H1 (cell line): ENCODE measurements at regions not wholly inside any gene's neighbourhood (a gene's known extent, or its start where the extent isn't known, plus 50 kb on each side); places are given as distances from the start of the nearest gene placed in this dataset.

ENCODE experiments used
- CTCF ChIA-PET: fragments of 300-600 bp; sonication (Branson Sonifier 250); formaldehyde crosslinking; loops from one replicate; lab custom pipeline; 2021; ENCODE audit not compliant: partially characterized antibody; lab: Charles Lee
- POLR2A ChIA-PET: fragments of 300-600 bp; sonication (Branson Sonifier 250); formaldehyde crosslinking; loops from one replicate; lab custom pipeline; 2021; ENCODE audit warnings: inconsistent platforms; ENCODE audit not compliant: partially characterized antibody; lab: Charles Lee
- DNase-seq, 2 experiments: peaks; one replicate each; pipeline versions ENCODE4 v3.0.0 to v3.0.0-alpha.2; 2010 to 2022; ENCODE audit warnings: low spot score in 2 of 2, low read depth in 1 of 2, mixed read lengths in 1 of 2
- FAIRE-seq: peaks from 2 replicates; lab custom pipeline; 2011; peaks lifted over from hg19 to GRCh38; lab: Jason Lieb, UNC
- H2AFZ ChIP-seq: 2 replicates; pipeline ENCODE4 v1.8.1; 2012; ENCODE audit warnings: low read length, inconsistent platforms
- H2AK5ac ChIP-seq: 2 replicates; pipeline ENCODE4 v1.6.1; 2013; ENCODE audit warnings: low read depth, low read length
- H2BK120ac ChIP-seq: replicated peaks from 2 replicates; pipeline ENCODE3; 2013; ENCODE audit warnings: low read depth, low read length, inconsistent platforms
- H2BK12ac ChIP-seq: 2 replicates; pipeline ENCODE4 v1.6.1; 2013; ENCODE audit warnings: low read depth, low read length
- H2BK15ac ChIP-seq: 2 replicates; pipeline ENCODE4 v1.6.1; 2013; ENCODE audit warnings: low read length
- H2BK20ac ChIP-seq: 2 replicates; pipeline ENCODE4 v1.6.1; 2013; ENCODE audit warnings: low read length
- H2BK5ac ChIP-seq: 2 replicates; pipeline ENCODE4 v1.6.1; 2013; ENCODE audit warnings: low read depth, low read length
- H3K14ac ChIP-seq: 2 replicates; pipeline ENCODE4 v1.6.1; 2013; ENCODE audit warnings: inconsistent platforms; ENCODE audit not compliant: insufficient read length
- H3K18ac ChIP-seq: 2 replicates; pipeline ENCODE4 v1.6.1; 2013; ENCODE audit warnings: low read length; ENCODE audit errors: extremely low read depth
- H3K23ac ChIP-seq: 2 replicates; pipeline ENCODE4 v1.6.1; 2013; ENCODE audit warnings: inconsistent platforms; ENCODE audit not compliant: insufficient read length
- H3K23me2 ChIP-seq: 2 replicates; pipeline ENCODE4 v1.6.1; 2013; ENCODE audit warnings: low read depth, low read length
- H3K27ac ChIP-seq: 2 replicates; pipeline ENCODE4 v1.6.1; 2011; ENCODE audit warnings: low read depth, low read length, inconsistent platforms
- H3K27me3 ChIP-seq, 4 experiments: replicated peaks in 1 of 4; 1 replicate in 1 of 4; 2 replicates in 3 of 4; pipeline versions ENCODE4 v1.6.1 to v1.8.1; 2011 to 2013; ENCODE audit warnings: low read length in 3 of 4, mild to moderate bottlenecking in 3 of 4, inconsistent platforms in 2 of 4, mixed read lengths in 2 of 4, moderate library complexity in 1 of 4; ENCODE audit not compliant: control insufficient read depth in 3 of 4, insufficient read depth in 3 of 4; ENCODE audit errors: extremely low read depth in 1 of 4
- H3K36me3 ChIP-seq, 4 experiments: 2 replicates each; pipeline versions ENCODE4 v1.6.1 to v1.8.1; 2011 to 2013; ENCODE audit warnings: mild to moderate bottlenecking in 4 of 4, low read length in 3 of 4, moderate library complexity in 2 of 4, control low read depth in 1 of 4, inconsistent platforms in 1 of 4; ENCODE audit not compliant: insufficient read depth in 4 of 4, control insufficient read depth in 2 of 4
- H3K4ac ChIP-seq: replicated peaks from 2 replicates; pipeline ENCODE3; 2013; ENCODE audit warnings: low read length, low read depth, mixed read lengths, inconsistent platforms; ENCODE audit not compliant: insufficient read length
- H3K4me1 ChIP-seq, 4 experiments: replicated peaks in 1 of 4; 1 replicate in 1 of 4; 2 replicates in 3 of 4; pipeline versions ENCODE4 v1.6.1 to v1.8.1; 2011 to 2013; ENCODE audit warnings: low read length in 3 of 4, inconsistent platforms in 2 of 4, mixed read lengths in 1 of 4; ENCODE audit not compliant: insufficient read depth in 4 of 4, control insufficient read depth in 3 of 4
- H3K4me2 ChIP-seq, 2 experiments: 2 replicates each; pipeline versions ENCODE4 v1.6.1 to v1.8.1; 2011 to 2013; ENCODE audit warnings: low read depth in 2 of 2, low read length in 2 of 2, control low read depth in 1 of 2, inconsistent platforms in 1 of 2, mild to moderate bottlenecking in 1 of 2; ENCODE audit not compliant: insufficient read depth in 1 of 2
- H3K4me3 ChIP-seq, 4 experiments: fragments of 200-600, 300-600 bp in 1 of 4; sonication (generic), shearing (Covaris generic), sonication (Bioruptor Twin) in 1 of 4; 2 replicates each; pipeline versions ENCODE4 v1.5.1 to v1.8.1; 2011 to 2016; ENCODE audit warnings: low read length in 4 of 4, low read depth in 3 of 4, control low read depth in 2 of 4, inconsistent platforms in 2 of 4, mild to moderate bottlenecking in 2 of 4, mixed read lengths in 1 of 4, moderate library complexity in 1 of 4; ENCODE audit not compliant: insufficient read depth in 2 of 4; ENCODE audit errors: extremely low read depth in 1 of 4
- H3K56ac ChIP-seq: replicated peaks from 2 replicates; pipeline ENCODE3; 2013; ENCODE audit warnings: low read depth, mild to moderate bottlenecking, mixed read lengths, low read length, inconsistent platforms; ENCODE audit not compliant: insufficient read length
- H3K79me1 ChIP-seq: 2 replicates; pipeline ENCODE4 v1.6.1; 2013; ENCODE audit warnings: low read depth, low read length, control low read depth
- H3K79me2 ChIP-seq, 2 experiments: 2 replicates each; pipeline versions ENCODE4 v1.6.1 to v1.8.1; 2012 to 2013; ENCODE audit warnings: low read length in 2 of 2, mild to moderate bottlenecking in 2 of 2, inconsistent platforms in 1 of 2; ENCODE audit not compliant: insufficient read depth in 2 of 2, control insufficient read depth in 1 of 2
- H3K9ac ChIP-seq, 4 experiments: replicated peaks in 1 of 4; 1 replicate in 1 of 4; 2 replicates in 3 of 4; pipeline versions ENCODE4 v1.6.1 to v1.8.1; 2011 to 2013; ENCODE audit warnings: low read depth in 3 of 4, low read length in 3 of 4, control low read depth in 2 of 4, mild to moderate bottlenecking in 2 of 4, moderate library complexity in 2 of 4, inconsistent platforms in 1 of 4; ENCODE audit errors: extremely low read depth in 1 of 4
- H3K9me3 ChIP-seq, 2 experiments: 2 replicates each; pipeline versions ENCODE4 v1.6.1 to v1.8.1; 2012 to 2013; ENCODE audit warnings: mild to moderate bottlenecking in 2 of 2, moderate library complexity in 2 of 2, control low read depth in 1 of 2, inconsistent platforms in 1 of 2, low read depth in 1 of 2, low read length in 1 of 2, mixed read lengths in 1 of 2; ENCODE audit not compliant: insufficient read depth in 2 of 2
- H4K20me1 ChIP-seq, 2 experiments: replicated peaks in 1 of 2; 2 replicates each; pipeline versions ENCODE3 to v1.8.1; 2011 to 2013; ENCODE audit warnings: inconsistent platforms in 2 of 2, low read length in 2 of 2, mild to moderate bottlenecking in 1 of 2; ENCODE audit not compliant: insufficient read depth in 2 of 2, control insufficient read depth in 1 of 2
- H4K5ac ChIP-seq: 2 replicates; pipeline ENCODE4 v1.6.1; 2013; ENCODE audit warnings: low read length, low read depth, mixed read lengths, inconsistent platforms; ENCODE audit not compliant: insufficient read length
- H4K8ac ChIP-seq: 2 replicates; pipeline ENCODE4 v1.8.0; 2013; ENCODE audit warnings: mild to moderate bottlenecking, moderate library complexity, low read length, inconsistent platforms; ENCODE audit not compliant: insufficient read depth; ENCODE audit errors: extremely low read depth
- H4K91ac ChIP-seq: replicated peaks from 2 replicates; pipeline ENCODE3; 2013; ENCODE audit warnings: low read length, mixed read lengths, inconsistent platforms; ENCODE audit not compliant: insufficient read length
- CTBP2 ChIP-seq: IDR thresholded peaks from 2 replicates; pipeline ENCODE4 v1.7.0; 2011; ENCODE audit warnings: borderline replicate concordance, mild to moderate bottlenecking, moderate library complexity, mixed read lengths, low read length; ENCODE audit not compliant: insufficient read depth, insufficient read length
- SIRT6 ChIP-seq: IDR thresholded peaks from one replicate; pipeline ENCODE4 v1.7.1; 2012; ENCODE audit warnings: low read length, inconsistent platforms
- TCF12 ChIP-seq: IDR thresholded peaks from 2 replicates; pipeline ENCODE4 v1.6.1; 2011; ENCODE audit warnings: low read depth, mild to moderate bottlenecking, low read length
- WGBS, 2 experiments: shearing (Covaris generic) in 1 of 2; methylation state at CpG; one replicate each; pipeline versions ENCODE4 v1.1.6 to v1.1.7; 2013 to 2015; ENCODE audit warnings: low lambda C conversion rate in 2 of 2, mixed read lengths in 2 of 2, inconsistent platforms in 1 of 2, low coverage in 1 of 2, missing lambda C conversion rate in 1 of 2; ENCODE audit not compliant: insufficient replicate concordance in 2 of 2, insufficient coverage in 1 of 2, insufficient read length in 1 of 2; ENCODE audit errors: extremely low coverage in 1 of 2, missing lambda C conversion rate in 1 of 2; 5-methylcytosine and 5-hydroxymethylcytosine counted together

- no peaks in the 10 kb centered on the region for H4K20me1 ChIP-seq
- H2BK20ac ChIP-seq = no peak overlapping the region
- H3K9ac ChIP-seq = no peak overlapping the region
- no peak overlapping the region for H2BK120ac ChIP-seq
- H2AFZ ChIP-seq = no peak overlapping the region
- CTCF ChIA-PET = no interaction called here
- H4K8ac ChIP-seq = no peak overlapping the region
- FAIRE-seq = no peak
- H3K4me1 ChIP-seq = no peaks in the 10 kb centered on the region
- H3K36me3 ChIP-seq = no peaks in the 10 kb centered on the region
- H2BK5ac ChIP-seq = no peak overlapping the region
- H3K23me2 ChIP-seq = no peaks in the 10 kb centered on the region
- H4K91ac ChIP-seq = no peak overlapping the region
- no peaks in the 10 kb centered on the region for H3K79me2 ChIP-seq
- TF ChIP-seq TCF12 = no peak
- TF ChIP-seq CTBP2 = no peak
- TF ChIP-seq SIRT6 = no peak
- TF ChIP-seq, all 59 proteins: peak for 0
- H3K14ac ChIP-seq = no peak overlapping the region
- no peaks in the 10 kb centered on the region for H3K79me1 ChIP-seq
- no peak overlapping the region for H3K27ac ChIP-seq
- WGBS, 2 experiments = 92% methylated on average over 5 of the region's 5 CpGs; no CpG with 5 or more reads in 1 of the 2 experiments
- no peaks in the 10 kb centered on the region for H3K27me3 ChIP-seq
- POLR2A ChIA-PET = interaction anchor here (0.6 kb wide), 1 partner anchor 347 kb away, joined by 3 read pairs; no protein-coding TSS in a partner anchor
- no peak overlapping the region for H3K4ac ChIP-seq
- no peak overlapping the region for H3K4me3 ChIP-seq
- H3K56ac ChIP-seq = no peak overlapping the region
- H2BK15ac ChIP-seq = no peak overlapping the region
- no peak overlapping the region for H3K23ac ChIP-seq
- H2BK12ac ChIP-seq = no peak overlapping the region
- no peak overlapping the region for H3K18ac ChIP-seq
- DNase-seq = no peak
- H3K9me3 ChIP-seq = no peaks in the 10 kb centered on the region
- H3K4me2 ChIP-seq = no peak overlapping the region
- no peak overlapping the region for H4K5ac ChIP-seq
- H2AK5ac ChIP-seq = no peak overlapping the region
These were observed 260.4 kb downstream of the WNT5A start for GRCh38 chr3:55226696-55227095.
